ENCODE measurements at regions not wholly inside any gene's neighbourhood (a gene's known extent, or its start where the extent isn't known, plus 50 kb on each side); places are given as distances from the start of the nearest gene placed in this dataset.

DNA sequence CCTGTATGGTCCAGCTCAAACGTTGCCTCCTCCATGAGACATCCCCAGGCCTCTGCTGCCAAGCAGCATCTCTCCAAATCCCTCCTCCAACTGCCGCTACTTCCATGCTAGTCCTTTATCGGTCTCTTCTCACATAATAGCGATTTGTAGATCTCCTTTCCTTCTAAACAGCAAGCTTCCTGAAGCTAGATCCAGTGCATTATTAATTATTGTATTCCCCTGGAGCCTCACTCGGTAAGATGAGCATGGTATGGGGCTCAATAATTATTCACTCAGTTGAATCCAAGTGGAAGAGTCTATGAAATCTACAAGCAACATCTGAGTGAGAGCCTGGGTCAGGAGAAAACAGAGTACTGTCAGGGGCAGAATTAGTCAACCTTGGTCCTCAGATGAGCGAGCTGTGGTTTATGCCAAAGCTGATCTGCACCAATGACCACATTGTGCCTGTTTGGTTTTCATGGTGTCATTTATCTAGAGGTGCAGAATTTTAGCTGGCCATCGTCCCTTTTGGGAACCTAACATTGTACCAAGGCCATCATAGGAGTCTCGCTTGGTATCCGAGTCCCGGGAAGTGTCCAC lies 93.8 kb upstream of the UBE2E1 start:
- Mint-ChIP-seq H3K4me3 (no peak overlapping the region), H3K27ac (peak overlapping the region in 2 of 3 experiments; percentile 17 to 52), H3K27me3 (ENCODE audit: low read depth) (peaks cover 7% of the 10 kb centered on the region), H3K9me3 (peaks cover 15% of the 10 kb centered on the region), H3K4me1 (peaks cover 28% of the 10 kb centered on the region), H3K36me3 (ENCODE audit: low read depth) (peaks cover 11% of the 10 kb centered on the region)
- TF ChIP-seq, protein P1, sequence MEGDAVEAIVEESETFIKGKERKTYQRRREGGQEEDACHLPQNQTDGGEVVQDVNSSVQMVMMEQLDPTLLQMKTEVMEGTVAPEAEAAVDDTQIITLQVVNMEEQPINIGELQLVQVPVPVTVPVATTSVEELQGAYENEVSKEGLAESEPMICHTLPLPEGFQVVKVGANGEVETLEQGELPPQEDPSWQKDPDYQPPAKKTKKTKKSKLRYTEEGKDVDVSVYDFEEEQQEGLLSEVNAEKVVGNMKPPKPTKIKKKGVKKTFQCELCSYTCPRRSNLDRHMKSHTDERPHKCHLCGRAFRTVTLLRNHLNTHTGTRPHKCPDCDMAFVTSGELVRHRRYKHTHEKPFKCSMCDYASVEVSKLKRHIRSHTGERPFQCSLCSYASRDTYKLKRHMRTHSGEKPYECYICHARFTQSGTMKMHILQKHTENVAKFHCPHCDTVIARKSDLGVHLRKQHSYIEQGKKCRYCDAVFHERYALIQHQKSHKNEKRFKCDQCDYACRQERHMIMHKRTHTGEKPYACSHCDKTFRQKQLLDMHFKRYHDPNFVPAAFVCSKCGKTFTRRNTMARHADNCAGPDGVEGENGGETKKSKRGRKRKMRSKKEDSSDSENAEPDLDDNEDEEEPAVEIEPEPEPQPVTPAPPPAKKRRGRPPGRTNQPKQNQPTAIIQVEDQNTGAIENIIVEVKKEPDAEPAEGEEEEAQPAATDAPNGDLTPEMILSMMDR (IDR thresholded peaks at IDR 0.05; ENCODE audit: unreplicated experiment in 3 of 3): no peak

DNA sequence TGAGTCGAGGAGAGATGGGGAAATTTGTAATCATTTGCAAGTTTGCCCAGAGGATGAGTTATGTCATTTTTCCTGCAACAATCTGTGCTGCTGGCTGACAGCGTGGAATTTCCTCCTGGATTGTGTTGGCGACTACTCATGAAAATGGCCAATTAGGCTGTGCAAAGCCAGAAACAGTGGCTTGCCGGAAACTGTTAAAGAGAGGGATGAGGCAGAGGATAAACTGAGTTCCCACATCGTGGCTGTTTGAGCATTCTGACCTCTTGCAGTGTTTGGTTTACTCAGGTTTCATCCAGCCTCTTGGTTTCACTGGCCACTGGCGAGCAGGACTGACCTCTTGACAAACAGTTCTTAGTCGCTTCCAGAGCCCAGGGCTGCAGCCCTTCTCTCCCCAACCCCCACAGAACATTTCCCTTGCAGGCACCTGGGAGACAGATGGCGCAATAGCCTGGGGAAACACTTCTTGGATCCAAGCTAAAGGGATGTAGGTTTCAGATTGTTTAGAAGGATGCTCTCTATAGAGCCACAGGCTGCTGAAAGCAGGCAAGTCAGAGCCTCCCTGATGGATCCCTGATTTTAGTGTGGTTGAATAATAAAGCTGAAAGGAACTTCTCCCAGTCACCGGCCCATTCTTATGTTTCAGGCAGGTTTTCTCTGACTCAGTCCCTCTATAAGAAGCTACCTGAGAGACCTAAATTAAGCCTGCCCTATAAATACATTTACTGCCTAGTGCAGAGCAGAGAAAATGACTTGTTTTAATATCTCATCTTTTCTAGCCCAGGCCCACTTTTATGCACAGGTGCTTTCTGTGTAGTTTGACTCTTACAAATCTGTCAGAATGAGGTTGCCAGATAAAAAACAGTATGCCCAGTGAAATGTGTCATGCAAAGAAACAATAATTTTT lies 92.8 kb upstream of the UBE2E1 start:
- H3K36me3 Mint-ChIP-seq (ENCODE audit: low read depth): peaks cover 11% of the 10 kb centered on the region
- H3K27me3 Mint-ChIP-seq (ENCODE audit: low read depth): peaks cover 4% of the 10 kb centered on the region

DNA sequence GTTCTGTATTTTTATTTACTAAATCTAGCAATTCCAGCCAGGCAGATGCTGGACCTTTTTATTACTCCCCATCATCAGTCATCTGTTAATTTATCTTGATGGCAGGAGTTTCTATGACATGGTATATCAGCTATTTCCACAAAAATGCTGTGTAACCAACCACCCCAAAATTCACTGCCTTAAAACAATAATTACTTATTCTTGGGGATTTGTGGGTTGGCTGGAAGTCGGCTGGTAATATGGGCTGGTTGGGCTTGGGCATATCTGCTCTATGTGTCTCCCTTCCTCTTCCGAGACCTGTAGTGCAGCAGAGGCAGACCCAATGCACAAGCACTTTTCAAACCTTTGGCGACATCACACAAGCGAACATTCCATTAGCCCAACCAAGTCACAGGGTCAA lies 92.1 kb upstream of the UBE2E1 start:
- TF ChIP-seq, protein P1 (IDR thresholded peaks at IDR 0.05; ENCODE audit: unreplicated experiment in 3 of 3): no peak

More for the DNA sequence above, 92.8 kb upstream of the UBE2E1 start:
- peaks cover 28% of the 10 kb centered on the region for H3K4me1 Mint-ChIP-seq
- TF ChIP-seq, protein P1 (IDR thresholded peaks at IDR 0.05; ENCODE audit: unreplicated experiment in 3 of 3): peak in 1 of 3 experiments; percentile 18
- peak overlapping the region in 1 of 3 experiments; percentile 26 for H3K4me3 Mint-ChIP-seq
- H3K9me3 Mint-ChIP-seq: peaks cover 13% of the 10 kb centered on the region
- H3K27ac Mint-ChIP-seq: peak overlapping the region in 2 of 3 experiments; percentile 23 to 52

DNA sequence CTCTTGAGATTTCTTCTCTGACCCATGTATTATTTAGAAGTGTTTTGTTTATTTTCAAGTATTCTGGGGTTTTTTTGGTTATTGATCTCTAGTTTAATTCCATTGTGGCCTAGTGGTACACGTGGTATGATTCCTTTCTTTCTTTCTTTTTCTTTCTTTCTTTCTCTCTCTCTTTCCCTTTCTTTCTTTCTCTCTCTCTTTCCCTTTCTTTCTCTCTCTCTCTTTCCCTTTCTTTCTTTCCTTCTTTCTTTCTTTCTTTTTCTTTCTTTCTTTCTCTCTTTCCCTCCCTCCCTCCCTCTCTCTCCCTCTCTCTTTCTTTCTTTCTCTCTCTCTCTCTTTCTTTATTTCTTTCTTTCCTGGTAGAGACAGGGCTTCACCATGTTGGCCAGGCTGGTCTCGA lies 85.7 kb upstream of the UBE2E1 start:
- no peak overlapping the region for H3K4me3 Mint-ChIP-seq
- H3K27me3 Mint-ChIP-seq (ENCODE audit: low read depth): peaks cover 3% of the 10 kb centered on the region
- H3K9me3 Mint-ChIP-seq: peaks cover 10% of the 10 kb centered on the region
- H3K27ac Mint-ChIP-seq: no peak overlapping the region
- H3K4me1 Mint-ChIP-seq: no peaks in the 10 kb centered on the region
- TF ChIP-seq, protein P1 (IDR thresholded peaks at IDR 0.05; ENCODE audit: unreplicated experiment in 3 of 3): no peak
- peaks cover 11% of the 10 kb centered on the region for H3K36me3 Mint-ChIP-seq (ENCODE audit: low read depth)

More for the DNA sequence above, 92.1 kb upstream of the UBE2E1 start:
- no peak overlapping the region for H3K27ac Mint-ChIP-seq
- peaks cover 28% of the 10 kb centered on the region for H3K4me1 Mint-ChIP-seq
- H3K27me3 Mint-ChIP-seq (ENCODE audit: low read depth): peaks cover 4% of the 10 kb centered on the region
- H3K4me3 Mint-ChIP-seq: no peak overlapping the region
- H3K36me3 Mint-ChIP-seq (ENCODE audit: low read depth): peaks cover 11% of the 10 kb centered on the region
- peaks cover 13% of the 10 kb centered on the region for H3K9me3 Mint-ChIP-seq

DNA sequence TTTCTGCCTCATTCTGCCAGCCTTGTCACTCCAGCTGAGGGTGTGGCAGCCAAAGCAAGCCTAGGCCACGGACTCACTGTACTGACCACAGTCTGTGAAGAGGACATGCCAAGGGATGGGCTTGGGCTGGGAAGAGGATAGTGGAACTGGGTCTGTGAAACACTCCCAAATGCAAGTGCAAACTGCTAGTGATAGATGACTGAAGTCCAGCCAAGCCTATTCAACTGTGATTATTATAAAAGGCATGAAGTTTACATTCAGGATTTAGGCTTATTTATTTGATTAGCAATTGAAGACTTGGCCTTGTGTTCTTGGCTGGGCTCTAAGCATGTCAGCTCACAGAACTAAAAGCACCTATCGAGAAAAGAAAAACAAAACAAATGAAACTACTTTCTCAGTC lies 84.9 kb upstream of the UBE2E1 start:
- Mint-ChIP-seq H3K4me1 (no peaks in the 10 kb centered on the region), H3K9me3 (peaks cover 9% of the 10 kb centered on the region), H3K27ac (no peak overlapping the region), H3K36me3 (ENCODE audit: low read depth) (peaks cover 6% of the 10 kb centered on the region), H3K4me3 (no peak overlapping the region), H3K27me3 (ENCODE audit: low read depth) (peaks cover 3% of the 10 kb centered on the region)
- TF ChIP-seq, protein P1 (IDR thresholded peaks at IDR 0.05; ENCODE audit: unreplicated experiment in 3 of 3): no peak
